Astrocyte (in vitro differentiated cells and primary cell): ENCODE measurements at regions not wholly inside any gene's neighbourhood (a gene's known extent, or its start where the extent isn't known, plus 50 kb on each side); places are given as distances from the start of the nearest gene placed in this dataset.

Experiments used
- DNase-seq: peaks from one replicate; pipeline ENCODE4 v3.0.0-alpha.2; 2010; ENCODE audit warnings: low read depth
- FAIRE-seq: peaks from 2 replicates; lab custom pipeline; 2011; peaks lifted over from hg19 to GRCh38; lab: Jason Lieb, UNC
- H2AFZ ChIP-seq: 2 replicates; pipeline ENCODE4 v1.6.0; 2012; ENCODE audit warnings: low read depth, low read length, inconsistent platforms
- H3K27ac ChIP-seq: 2 replicates; pipeline ENCODE4 v1.5.1; 2011; ENCODE audit warnings: low read depth, low read length, inconsistent platforms
- H3K27me3 ChIP-seq: 2 replicates; pipeline ENCODE4 v1.6.0; 2011; ENCODE audit warnings: low read length, inconsistent platforms; ENCODE audit not compliant: insufficient read depth
- H3K36me3 ChIP-seq: 2 replicates; pipeline ENCODE4 v1.5.1; 2011; ENCODE audit warnings: low read length, inconsistent platforms; ENCODE audit not compliant: insufficient read depth
- H3K4me1 ChIP-seq: 2 replicates; pipeline ENCODE4 v1.5.1; 2011; ENCODE audit warnings: low read length, inconsistent platforms; ENCODE audit not compliant: insufficient read depth
- H3K4me2 ChIP-seq: 2 replicates; pipeline ENCODE4 v1.6.0; 2012; ENCODE audit warnings: low read length, inconsistent platforms
- H3K4me3 ChIP-seq: 2 replicates; pipeline ENCODE4 v1.5.1; 2011; ENCODE audit warnings: low read depth, mild to moderate bottlenecking, low read length, inconsistent platforms; ENCODE audit not compliant: insufficient read depth
- H3K79me2 ChIP-seq: 2 replicates; pipeline ENCODE4 v1.6.0; 2012; ENCODE audit warnings: mild to moderate bottlenecking, low read length, inconsistent platforms; ENCODE audit not compliant: insufficient read depth
- H3K9ac ChIP-seq: 2 replicates; pipeline ENCODE4 v1.6.0; 2012; ENCODE audit warnings: mild to moderate bottlenecking, low read length, inconsistent platforms
- H3K9me3 ChIP-seq: 2 replicates; pipeline ENCODE4 v1.5.1; 2012; ENCODE audit warnings: low read depth, mild to moderate bottlenecking, low read length, inconsistent platforms; ENCODE audit not compliant: insufficient read depth
- H4K20me1 ChIP-seq: 2 replicates; pipeline ENCODE4 v1.6.0; 2012; ENCODE audit warnings: low read length, inconsistent platforms; ENCODE audit not compliant: insufficient read depth
- H3K27ac Mint-ChIP-seq: one replicate; pipeline ENCODE4 v1.8.0; 2021; ENCODE audit warnings: mild to moderate bottlenecking, mixed read lengths; ENCODE audit not compliant: unreplicated experiment
- H3K27me3 Mint-ChIP-seq: one replicate; pipeline ENCODE4 v1.8.0; 2021; ENCODE audit warnings: low read depth, mixed read lengths; ENCODE audit not compliant: unreplicated experiment
- H3K36me3 Mint-ChIP-seq: one replicate; pipeline ENCODE4 v1.8.0; 2021; ENCODE audit warnings: low read depth, mixed read lengths; ENCODE audit not compliant: unreplicated experiment
- H3K4me1 Mint-ChIP-seq: one replicate; pipeline ENCODE4 v1.8.0; 2021; ENCODE audit warnings: low read depth, mixed read lengths; ENCODE audit not compliant: unreplicated experiment
- H3K4me3 Mint-ChIP-seq: one replicate; pipeline ENCODE4 v1.8.0; 2021; ENCODE audit warnings: mild to moderate bottlenecking, moderate library complexity, mixed read lengths; ENCODE audit not compliant: unreplicated experiment
- H3K9me3 Mint-ChIP-seq: one replicate; pipeline ENCODE4 v1.8.0; 2021; ENCODE audit warnings: mild to moderate bottlenecking, mixed read lengths; ENCODE audit not compliant: unreplicated experiment
- EZH2 ChIP-seq: IDR thresholded peaks from 2 replicates; pipeline ENCODE4 v1.6.1; 2012; ENCODE audit warnings: mild to moderate bottlenecking, low read length, inconsistent platforms; ENCODE audit not compliant: insufficient read depth
- TF ChIP-seq, protein P1 (sequence below): IDR thresholded peaks from 2 replicates; pipeline ENCODE4 v1.5.1; 2011; ENCODE audit warnings: low read depth, mild to moderate bottlenecking, inconsistent platforms, low read length, moderate library complexity; ENCODE audit not compliant: insufficient read depth

DNA sequence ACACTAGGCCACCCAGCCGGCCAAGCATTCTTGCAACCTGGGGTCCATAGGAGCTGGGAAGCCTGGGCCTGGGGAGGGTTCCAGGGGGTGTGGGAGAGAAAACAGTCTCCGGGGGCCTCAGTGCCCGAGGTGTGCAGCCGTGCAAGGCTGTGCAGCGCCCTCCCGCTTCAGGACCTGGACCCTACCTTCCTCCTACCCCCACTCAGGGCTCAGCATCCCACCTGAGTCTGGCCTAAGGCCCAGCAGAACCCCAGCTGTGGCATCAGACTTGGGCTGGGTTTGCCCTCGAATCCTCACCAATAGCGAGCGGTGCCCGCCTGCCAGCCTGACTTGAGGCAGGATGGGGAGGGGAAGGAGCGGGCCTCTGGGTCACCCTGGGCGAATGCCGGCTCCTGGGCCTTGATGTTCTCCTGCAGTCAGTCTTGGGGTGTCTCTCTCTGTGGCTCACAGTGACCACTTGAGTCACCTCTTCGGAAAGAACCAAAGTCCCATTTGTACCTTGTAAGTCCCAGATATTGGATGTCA, 53.6 kb upstream of the PPARA start:
- H3K4me2 ChIP-seq: no peak overlapping the region
- no peak overlapping the region for H3K27ac Mint-ChIP-seq
- peaks cover 51% of the 10 kb centered on the region for H3K27me3 Mint-ChIP-seq
- H3K4me1 ChIP-seq: peaks cover 38% of the 10 kb centered on the region
- H4K20me1 ChIP-seq: peaks cover 95% of the 10 kb centered on the region
- peaks cover 99% of the 10 kb centered on the region for H3K79me2 ChIP-seq
- peak overlapping the region; percentile 2 for H3K27ac ChIP-seq
- peak overlapping the region; percentile 42 for H3K9ac ChIP-seq
- H3K36me3 ChIP-seq: peaks cover 46% of the 10 kb centered on the region
- no peak for TF ChIP-seq EZH2
- TF ChIP-seq, protein P1, sequence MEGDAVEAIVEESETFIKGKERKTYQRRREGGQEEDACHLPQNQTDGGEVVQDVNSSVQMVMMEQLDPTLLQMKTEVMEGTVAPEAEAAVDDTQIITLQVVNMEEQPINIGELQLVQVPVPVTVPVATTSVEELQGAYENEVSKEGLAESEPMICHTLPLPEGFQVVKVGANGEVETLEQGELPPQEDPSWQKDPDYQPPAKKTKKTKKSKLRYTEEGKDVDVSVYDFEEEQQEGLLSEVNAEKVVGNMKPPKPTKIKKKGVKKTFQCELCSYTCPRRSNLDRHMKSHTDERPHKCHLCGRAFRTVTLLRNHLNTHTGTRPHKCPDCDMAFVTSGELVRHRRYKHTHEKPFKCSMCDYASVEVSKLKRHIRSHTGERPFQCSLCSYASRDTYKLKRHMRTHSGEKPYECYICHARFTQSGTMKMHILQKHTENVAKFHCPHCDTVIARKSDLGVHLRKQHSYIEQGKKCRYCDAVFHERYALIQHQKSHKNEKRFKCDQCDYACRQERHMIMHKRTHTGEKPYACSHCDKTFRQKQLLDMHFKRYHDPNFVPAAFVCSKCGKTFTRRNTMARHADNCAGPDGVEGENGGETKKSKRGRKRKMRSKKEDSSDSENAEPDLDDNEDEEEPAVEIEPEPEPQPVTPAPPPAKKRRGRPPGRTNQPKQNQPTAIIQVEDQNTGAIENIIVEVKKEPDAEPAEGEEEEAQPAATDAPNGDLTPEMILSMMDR: no peak
- no peak overlapping the region for H3K4me3 Mint-ChIP-seq
- DNase-seq: no peak
- FAIRE-seq: no peak
- H3K4me3 ChIP-seq: no peak overlapping the region
- no peaks in the 10 kb centered on the region for H3K4me1 Mint-ChIP-seq
- H2AFZ ChIP-seq: no peak overlapping the region
- no peaks in the 10 kb centered on the region for H3K36me3 Mint-ChIP-seq
- H3K9me3 ChIP-seq: no peaks in the 10 kb centered on the region
- H3K9me3 Mint-ChIP-seq: no peaks in the 10 kb centered on the region
- no peaks in the 10 kb centered on the region for H3K27me3 ChIP-seq

DNA sequence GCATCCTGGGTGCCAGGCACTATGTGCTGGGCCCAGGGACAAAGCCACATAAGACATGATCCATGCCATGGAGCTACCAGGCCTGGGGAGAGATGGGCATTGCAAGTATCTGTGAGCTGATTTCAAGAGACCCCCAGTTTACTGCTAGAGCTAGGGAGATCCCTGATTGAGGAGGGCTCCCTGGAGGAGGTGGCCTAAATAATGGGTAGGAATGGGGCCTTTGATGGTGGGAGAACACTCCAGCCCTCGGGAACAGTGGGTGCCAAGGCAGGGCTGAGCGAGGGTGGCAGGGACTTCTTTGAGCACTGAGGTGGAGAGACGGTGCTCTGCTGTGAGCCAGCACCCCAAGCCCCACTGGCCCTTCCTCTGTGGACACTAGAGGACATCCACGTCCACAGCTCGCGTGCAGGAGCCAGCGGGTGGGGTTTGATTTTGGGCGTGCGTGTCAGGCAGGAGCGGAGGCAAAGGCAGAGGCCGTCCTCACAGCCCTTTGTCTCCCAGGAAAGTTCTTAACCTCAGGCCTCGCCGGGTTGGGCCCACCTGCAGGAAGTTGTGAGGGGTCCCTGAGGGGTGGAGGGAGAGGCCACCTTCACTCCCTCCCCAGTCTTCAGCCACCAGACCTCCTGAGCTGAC, 52.9 kb upstream of the PPARA start:
- Histone ChIP-seq H3K4me2 (no peak overlapping the region), H3K9ac (peak overlapping the region; percentile 42), H3K27ac (peak overlapping the region; percentile 22), H3K9me3 (no peaks in the 10 kb centered on the region), H3K79me2 (peaks cover 99% of the 10 kb centered on the region), H4K20me1 (peaks cover 95% of the 10 kb centered on the region), H3K27me3 (no peaks in the 10 kb centered on the region), H3K4me3 (no peak overlapping the region), H2AFZ (no peak overlapping the region), H3K36me3 (peaks cover 40% of the 10 kb centered on the region), H3K4me1 (peaks cover 37% of the 10 kb centered on the region)
- TF ChIP-seq, protein P1: no peak
- TF ChIP-seq EZH2: no peak
- Mint-ChIP-seq H3K27ac (no peak overlapping the region), H3K36me3 (no peaks in the 10 kb centered on the region), H3K27me3 (peaks cover 45% of the 10 kb centered on the region), H3K4me3 (no peak overlapping the region), H3K9me3 (no peaks in the 10 kb centered on the region), H3K4me1 (no peaks in the 10 kb centered on the region)
- DNase-seq (no peak), FAIRE-seq (no peak)
